ENCODE measurements at regions not wholly inside any gene's neighbourhood (a gene's known extent, or its start where the extent isn't known, plus 50 kb on each side); places are given as distances from the start of the nearest gene placed in this dataset.

DNA sequence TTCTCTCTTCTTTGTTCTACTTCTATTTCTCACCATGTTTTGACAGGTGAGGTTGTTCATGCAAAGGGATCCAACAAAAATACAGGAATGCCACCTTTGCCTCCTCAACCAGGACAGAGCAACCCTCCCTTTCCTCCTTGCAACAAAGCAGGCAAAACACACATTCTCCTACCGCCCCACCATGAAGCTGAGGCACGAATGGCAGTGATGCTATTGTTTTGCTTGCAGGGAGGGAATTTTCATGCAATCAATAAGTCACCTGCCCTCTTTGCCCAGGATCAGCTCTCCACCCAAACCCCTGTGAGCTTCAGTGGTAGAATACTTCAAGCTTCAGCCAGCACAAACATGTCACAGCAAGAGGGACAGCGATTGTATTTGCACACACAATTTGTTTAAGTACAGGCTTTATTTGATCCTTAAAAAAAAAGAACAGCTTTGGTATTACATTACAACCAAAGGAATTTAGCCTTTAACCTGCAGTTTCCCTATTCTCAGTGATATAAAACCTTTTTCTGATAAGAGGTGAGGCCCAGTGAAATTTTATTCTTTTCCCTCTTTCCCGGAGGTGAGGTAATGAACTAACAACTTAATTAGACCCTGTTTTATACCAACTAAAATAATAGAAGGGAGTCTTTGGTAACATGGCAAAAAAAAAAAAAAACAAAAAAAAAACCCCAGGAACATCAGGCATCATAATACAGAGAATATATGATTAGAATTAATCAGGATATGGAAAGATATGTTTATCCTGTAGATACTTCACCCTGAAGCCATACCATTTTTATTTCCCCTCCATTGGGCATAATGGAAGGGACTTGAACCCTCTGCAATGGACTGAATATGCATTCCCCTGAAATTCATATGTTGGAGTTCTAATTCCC lies 87.0 kb upstream of the EEA1 start:
- no peak for DNase-seq

DNA sequence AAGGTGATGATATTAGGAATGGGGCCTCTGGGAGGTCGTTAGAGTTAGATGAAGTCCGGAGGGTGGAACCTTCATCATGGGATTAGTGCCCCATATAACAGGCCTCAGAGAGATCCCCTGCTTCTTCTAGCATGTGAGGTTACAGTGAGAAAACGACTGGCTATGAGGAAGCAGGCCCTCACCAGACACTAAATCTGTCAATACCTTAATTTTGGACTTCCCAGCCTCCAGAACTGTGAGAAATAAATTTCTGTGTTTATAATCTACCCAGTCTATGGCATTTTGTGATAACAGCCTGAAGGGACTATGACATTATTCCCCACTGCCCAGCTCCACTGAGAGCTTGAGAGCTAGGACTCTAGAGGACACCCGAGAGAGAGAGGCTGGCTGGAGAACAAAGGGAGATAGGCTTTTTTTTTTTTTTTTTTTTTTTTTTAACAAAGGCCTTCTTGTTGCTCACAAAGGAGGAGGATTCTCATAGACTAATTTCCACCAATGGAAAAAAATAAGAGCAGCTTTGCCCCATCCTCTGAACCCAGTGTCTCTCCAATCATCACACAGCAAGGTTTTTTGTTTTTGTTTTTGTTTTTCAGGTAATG lies 87.8 kb upstream of the EEA1 start:
- DNase-seq, result no peak

DNA sequence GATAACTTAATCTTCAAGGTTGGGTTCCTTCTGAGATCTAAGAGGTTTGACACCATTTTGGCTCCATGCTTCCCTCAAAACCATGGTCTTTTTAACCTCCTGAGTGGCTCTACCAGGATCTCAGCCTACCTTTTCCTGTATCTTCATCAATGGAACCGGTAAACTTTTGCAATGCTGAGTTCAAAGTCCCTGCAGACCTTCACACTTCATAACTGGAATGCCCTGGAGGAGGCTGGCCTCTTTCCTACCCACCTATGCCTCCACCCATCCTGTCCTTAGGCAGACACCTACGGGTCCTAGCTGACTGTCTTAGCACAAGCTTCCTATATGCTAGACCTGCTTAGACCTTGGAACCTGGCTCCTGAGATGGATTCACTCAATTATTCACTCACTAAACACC lies 89.5 kb upstream of the EEA1 start:
- no peak for DNase-seq

DNA sequence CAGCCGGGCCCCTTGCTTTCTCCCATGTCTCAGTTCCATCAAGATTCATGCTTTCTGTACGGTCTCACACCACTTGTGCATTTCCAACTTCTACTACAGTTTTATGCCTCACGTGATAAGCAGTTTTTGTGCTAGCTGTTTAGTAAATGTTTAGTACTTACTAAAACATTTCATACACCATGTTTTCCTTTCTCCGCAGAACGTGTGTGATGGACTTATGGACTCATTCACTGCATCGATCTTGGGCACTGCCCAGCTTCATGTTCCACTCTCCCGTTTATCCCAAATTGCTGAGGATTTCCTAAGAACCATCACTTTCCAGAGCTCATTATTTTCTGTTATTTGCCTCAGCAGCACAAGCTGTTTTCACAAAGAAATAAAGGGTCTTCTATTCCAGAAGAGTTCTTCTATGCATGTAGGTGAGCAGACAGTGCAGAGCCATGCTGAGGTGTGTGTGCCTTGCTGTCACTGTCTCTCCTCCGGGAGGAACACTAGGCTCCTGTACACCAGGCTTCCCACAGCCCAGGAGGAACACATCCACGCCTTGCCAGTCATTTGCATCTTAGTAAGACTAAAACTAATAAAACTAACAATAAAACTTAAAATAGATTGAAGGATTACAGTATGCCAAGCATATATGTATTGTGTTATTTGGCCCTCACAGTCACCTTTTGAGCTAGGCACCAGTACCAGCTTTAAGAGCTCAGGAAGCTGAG lies 90.3 kb upstream of the EEA1 start:
- no peak for DNase-seq

DNA sequence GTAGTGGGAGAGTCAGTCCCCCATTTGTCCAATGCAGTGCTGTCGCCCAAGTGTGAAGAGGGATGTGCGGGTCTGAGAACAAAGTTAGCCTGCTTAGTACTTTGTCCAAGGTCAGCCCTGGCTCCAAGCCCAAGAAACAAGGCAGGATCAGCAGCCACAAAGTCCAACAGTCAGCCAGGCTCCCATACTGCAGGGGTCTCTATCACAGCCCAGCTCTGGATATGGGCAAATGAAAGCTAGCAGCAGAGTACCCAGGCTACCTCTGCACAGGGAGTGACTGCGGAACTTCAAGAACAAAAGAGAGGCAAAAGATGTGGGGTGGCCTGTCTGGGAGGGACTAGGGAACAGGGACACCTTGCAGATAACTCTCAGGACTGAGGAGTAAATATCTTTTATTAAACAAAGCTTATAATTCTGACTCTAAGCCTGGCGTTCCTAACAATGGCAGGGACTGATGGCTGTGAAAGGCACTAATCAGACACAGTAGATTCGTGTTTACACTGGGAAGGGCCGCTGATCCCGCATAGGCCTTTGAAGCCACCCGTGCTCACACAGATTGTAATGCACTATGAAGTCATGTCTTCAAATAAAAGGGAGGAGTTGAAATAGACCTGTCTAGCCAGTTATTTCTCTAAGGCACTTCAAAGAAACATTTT lies 91.0 kb upstream of the EEA1 start:
- no peak for DNase-seq

DNA sequence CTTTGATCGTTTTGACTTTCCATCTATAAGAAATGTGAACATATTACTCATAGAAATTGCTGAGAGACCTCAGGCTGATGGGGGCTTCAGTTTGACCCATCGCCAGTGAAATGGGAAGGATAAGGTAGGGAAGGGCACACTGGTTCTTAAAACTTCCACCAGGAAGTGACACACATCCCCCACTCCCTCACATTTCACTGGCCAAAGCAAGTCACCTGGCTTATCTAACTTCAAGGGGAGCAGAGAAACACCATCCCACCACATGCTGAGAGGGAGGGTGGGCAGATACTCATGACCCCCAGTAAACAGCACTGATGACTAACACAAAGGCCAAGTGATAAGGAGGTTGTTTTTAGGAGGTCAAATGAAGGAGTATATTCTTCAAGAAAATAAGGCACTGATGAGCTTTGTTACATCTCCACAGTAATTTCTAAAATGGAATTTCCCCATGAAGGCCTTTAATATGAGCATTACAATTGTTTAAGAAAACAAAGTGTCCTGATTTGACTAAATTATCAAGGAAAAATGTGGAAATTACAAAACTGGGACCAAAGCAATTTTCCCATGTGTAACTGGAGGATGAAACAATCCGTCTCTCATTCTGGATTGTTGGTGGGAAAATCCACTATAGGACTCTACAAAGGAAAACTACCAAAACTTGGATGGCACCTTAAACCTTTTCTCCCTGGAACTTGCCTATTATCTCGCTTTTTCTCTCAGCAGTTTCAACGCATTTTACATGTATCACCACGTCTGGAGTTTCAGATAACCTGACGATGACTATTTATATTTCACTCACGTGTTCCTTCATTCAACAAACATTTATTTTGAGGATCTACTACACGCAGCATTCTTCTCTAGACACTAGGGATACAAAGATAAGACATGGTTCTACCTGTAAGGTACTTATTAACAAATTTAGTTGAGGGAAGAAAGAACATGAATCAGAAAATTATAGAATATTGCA lies 91.8 kb upstream of the EEA1 start:
- no peak for DNase-seq

DNA sequence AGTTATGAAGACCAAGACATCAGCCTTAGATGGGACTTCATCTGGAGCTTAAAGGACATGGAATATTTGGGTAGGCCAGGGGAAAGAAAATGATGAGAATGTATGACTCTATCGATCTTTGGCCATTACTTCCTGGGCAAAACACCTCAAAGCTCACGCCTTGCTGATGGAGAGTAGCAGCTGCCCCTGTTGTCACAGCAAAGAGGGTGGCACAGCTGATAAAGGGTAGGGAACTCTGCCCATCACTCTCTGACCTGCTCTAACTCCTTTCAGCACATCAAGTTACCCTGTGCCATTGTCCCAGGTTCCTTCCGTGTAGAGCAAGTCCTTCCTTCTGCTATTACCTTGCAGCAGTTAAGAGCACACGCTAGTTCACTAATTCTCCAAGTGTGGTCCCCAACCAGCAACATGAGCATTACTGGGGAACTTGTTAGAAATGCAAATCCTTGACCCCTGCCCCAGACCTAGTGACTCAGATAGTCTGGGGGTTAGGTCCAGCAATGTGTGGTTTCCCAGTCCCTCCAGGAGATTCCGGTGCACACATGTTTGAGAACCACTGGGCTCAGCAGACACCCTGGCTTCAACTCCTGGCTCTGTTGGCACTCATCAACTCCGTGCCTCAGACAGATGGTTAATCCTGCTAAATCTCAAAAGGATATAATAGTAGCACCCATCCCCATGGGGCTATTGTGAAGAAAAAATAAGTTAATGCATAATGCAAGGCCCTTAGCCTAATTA lies 93.7 kb upstream of the EEA1 start:
- no peak for DNase-seq

DNA sequence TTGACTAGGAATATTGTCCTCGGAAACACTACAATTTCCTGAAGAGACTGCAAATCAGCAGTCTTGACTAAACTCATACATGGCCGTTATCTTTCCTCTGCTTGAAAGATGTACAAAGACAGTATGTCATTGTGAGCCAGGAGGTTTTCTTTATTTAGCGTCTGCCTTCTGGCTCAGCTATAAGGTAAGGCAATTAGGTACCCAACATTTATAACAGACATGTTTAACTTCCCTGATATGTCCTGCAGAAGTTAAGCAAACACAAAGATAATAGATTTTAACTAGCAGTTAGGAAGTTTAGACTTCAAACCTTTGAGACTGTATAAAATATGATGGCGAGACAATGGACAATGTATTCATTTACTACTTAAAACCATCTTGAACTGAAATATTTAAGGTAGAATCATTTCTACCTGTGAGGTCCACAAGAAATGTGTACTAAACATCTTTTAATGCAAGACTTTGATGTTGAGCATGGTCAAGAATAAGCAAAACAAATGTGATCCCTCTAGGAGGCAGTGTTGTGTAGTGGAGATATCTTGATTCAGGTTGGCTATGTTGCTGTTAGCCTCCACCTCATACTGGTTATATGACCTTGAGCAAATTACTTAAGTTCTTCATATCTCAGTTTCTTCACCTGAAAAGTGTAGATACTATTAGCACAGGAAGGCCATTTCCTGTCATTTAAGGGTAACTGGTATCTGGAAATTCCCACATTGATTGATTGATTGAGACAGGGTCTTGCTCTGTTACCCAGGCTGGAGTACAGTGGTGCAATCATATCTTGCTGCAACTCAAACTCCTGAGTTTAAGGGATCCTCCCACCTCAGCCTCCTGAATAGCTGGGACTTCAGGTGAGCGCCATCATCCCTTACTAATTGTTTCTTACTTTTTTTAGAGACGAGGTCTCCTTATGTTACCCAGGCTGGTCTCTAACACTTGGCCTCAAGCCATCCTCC lies 96.3 kb upstream of the EEA1 start:
- no peak for DNase-seq

DNA sequence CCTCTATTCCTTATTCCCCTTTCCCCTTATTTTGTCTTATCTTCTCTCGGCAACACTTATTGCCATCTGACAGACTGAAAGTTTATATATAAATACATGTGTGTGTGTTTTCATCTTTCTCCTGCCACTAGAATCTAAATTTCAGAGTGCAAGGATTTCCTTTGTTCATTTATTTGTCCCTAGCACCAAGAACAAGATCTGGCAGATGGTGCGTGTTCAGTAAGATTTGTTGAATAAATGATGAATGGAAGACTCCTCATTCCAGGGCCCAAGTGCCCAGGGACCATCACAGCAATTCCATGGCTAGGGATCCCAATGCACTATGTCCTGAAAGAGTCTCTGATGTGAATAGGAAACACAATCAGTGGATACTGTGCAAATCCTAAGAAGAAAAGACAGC lies 97.9 kb upstream of the EEA1 start:
- DNase-seq, result no peak

DNA sequence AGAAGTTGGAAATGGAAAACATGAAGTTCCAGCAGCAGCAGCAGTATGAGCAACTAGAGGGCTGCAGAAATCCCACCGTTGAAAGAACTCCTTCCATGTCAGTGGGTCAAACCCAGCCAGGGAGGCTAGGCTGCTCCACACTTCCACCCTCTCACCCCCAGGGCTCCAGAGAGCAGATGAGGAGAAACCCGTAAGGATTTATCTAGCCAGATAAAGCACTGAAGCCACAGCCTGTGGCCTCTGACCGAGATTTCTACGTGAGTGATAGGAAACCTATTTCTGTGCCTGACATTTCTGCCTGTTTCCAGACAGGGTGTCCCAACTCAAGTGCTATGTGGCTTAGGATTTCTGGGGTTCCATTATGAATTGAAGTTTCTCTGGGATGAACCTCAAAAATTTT lies 100.0 kb upstream of the EEA1 start:
- no peak for DNase-seq

DNA sequence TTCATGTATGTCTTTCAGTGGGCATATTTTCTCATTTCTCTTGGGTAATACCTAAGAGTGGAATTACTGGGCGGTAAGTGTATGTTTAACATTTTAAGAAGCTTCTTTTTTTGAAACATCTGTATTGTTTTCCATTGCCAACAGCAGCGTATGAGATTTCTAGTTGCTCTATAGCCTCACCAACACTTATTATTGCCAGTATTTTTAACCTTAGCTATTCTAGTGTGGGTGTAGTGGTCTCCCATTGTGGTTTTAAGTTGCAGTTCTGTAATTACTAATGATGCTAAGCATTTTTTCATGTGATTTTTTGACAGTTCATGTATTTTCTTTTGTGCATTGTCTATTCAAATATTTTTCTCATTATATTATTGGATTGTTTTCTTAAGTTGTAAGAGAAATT lies 101.9 kb upstream of the EEA1 start:
- DNase-seq, result no peak

DNA sequence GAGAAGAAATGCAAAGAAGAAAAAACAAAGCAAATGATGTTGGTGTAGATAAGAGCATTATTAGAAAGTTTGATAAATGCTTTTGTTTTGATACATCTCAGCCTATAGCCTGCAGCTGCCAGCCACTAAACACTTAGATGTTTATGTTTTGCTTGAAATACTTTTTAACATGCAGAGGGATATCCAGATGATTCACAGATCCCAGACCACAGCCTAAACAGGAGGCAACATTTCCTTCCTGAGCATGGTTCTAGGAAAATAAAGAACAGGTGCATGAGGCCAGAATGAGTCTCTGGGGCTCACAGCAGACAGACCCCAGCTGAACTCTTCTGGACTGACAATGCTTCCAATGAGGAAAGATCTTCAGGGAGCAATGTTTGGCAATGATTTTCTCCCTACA lies 103.7 kb upstream of the EEA1 start:
- no peak for DNase-seq

DNA sequence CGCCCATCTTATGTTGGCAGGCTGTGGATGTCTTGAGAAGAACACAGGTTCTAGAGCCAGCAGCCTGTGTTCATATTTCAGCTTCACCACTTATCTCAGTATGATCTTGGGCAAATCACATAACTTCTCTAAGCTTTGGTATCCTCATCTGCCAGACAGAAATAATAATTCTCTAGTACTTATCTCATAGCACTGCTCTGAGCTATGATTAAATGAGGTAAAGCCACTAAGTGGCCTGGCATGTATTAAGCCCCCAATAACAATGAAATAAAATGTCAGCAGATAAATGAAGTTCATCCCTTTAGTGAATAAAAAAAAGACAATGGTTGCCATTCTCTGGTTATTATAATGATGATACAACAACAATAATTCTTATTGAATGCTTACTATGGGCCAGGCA lies 104.9 kb upstream of the EEA1 start:
- no peak for DNase-seq

DNA sequence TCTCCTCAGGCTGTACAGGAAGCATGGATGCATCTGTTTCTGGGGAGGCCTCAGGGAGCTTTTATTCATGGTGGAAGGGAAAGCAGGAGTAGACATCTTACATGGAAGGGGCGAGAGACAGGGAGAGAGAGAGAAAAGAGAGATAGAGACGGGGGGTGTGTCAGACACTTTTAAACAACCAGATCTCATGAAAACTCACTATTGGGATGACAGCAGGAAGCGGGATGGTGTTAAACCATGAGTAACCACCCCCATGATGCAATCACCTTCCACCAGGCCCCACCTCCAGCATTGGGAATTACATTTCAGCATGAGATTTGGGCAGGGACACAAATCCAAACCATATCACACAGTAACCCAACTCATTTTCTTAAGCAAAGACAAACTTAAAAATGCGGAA lies 110.0 kb upstream of the EEA1 start:
- DNase-seq, result no peak

DNA sequence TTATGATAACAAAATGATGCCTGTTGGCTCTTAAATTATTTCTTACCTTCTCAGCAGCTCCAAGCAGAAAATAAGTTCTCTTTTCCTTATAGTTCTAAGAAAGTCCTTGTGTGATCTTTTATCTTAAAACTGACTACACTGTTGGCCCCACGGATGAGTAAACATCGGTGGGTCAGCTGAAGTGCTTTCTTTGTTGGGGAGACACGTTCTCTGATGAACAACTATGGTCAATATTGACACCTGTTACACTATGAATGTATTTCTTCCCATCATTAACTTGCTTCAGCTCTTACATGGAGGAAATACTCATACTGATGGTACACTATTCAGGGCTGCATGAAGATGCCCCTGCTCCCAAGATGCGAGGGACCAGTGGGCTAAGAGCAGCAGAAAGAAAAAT lies 110.8 kb upstream of the EEA1 start:
- DNase-seq, result no peak

DNA sequence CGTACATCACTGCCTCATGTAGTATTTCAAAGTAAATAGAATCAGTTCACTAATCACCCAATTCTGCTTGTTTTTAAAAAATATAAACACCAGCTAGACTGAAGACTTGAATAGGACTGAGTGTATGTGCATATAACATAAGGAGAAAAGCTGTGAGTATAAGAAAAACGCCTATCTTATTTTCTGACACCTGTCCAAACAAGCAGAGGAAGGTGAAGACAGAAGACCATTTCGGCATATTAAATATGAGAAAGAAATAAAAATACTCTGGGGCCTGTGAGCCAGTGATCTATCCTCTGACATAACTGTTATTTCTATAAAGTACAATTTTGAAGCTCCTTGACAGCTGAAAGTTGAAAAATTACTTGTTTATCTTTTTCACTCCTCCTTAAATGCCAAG lies 111.3 kb upstream of the EEA1 start:
- DNase-seq, result no peak

DNA sequence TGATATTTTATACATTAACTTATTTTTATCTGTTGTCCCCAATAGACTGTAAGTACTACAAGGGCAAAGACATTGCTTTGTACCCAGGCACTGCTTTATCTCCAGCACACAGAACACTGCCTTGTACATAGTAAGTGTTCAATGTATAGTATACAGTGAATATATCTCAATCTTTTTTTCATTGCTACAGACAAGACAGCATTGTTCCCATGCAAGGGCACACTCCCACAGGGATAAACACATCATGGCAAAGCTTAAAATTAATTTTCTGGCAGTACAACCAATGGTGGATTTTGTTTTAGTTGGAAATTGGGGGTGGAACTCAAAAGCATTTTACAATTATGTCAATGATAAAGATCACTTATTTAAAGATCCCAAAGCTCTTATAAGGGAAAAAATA lies 112.3 kb upstream of the EEA1 start:
- DNase-seq, result no peak

DNA sequence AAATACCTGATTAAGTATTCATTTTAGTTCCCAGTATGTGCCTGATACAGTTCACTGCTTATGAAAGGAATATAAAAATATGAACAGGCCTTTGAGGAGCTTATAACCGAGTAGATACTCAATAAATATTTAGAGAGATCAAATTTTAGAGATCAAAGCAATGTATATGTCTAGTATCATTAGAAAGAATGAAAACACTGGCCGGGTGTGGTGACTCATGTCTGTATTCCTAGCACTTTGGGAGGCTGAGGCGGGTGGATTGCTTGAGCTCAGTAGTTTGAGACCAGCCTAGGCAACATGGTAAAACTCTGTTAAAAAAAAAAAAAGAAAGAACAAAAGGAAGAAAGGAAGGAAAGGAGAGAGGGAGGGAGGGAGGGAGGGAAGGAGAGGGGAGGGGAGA lies 113.2 kb upstream of the EEA1 start:
- DNase-seq, result no peak

DNA sequence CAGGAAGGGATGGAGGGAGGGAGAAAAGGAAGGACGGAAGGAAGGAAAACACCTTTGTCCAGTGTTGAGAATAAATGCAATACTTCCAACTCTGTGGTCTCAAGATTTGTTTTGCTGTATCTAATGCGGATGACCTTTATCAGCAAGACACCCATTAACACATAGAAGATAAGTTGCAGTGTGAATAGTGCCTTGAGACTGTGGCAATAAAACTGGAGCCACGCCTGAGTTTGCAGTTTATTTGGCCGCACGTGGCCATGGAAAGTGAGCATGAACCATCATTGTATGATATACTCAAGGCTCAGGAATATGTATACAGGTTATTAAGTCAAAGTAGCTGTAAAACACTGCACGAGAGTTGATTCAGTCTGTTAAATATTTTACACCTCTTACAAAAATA lies 113.6 kb upstream of the EEA1 start:
- DNase-seq, result no peak

DNA sequence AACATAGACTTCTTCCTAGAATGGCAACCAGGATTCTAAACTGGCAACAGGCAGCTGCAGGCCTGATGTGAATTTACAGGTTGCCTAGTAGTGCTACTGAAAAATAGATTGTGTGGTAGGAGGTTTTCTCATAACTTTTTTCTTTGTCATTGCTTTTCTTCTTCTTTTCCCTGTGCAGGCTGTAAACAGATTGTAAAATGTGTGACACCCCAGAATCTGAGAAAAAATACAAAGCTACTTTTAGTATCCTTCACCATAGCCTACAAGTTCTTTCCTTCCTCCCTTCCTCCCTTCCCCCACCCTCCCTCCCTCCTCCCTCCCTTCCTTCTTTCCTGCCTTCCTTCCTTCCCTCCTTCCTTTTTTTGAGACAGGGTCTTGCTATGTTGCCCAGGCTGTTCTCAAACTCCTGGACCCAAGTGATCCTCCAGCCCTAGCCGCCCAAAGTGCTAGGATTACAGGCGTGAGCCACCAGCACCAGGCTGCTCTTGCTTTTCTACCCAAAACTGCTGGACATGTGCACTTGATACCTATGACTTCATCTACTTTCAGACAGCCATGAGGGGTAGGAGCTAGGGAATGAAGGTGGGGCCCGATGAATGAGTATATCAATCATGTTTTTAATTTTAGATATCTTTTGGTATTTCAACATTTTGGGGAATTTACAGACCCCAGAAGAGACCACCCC lies 114.2 kb upstream of the EEA1 start:
- DNase-seq, result no peak

Data from activated CD4-positive, alpha-beta T cell treated with anti-CD3 and anti-CD28 coated beads, Interleukin-2, amount 50 U/mL, for 4 hours (primary cell).